Astrocyte (in vitro differentiated cells and primary cell): ENCODE measurements at regions not wholly inside any gene's neighbourhood (a gene's known extent, or its start where the extent isn't known, plus 50 kb on each side); places are given as distances from the start of the nearest gene placed in this dataset.
A peak's percentile ranks its signal among the peaks of the same experiment; 100 is the strongest.

Experiments used
- DNase-seq: peaks from one replicate; pipeline ENCODE4 v3.0.0-alpha.2; 2010; ENCODE audit warnings: low read depth
- FAIRE-seq: peaks from 2 replicates; lab custom pipeline; 2011; peaks lifted over from hg19 to GRCh38; lab: Jason Lieb, UNC
- H2AFZ ChIP-seq: 2 replicates; pipeline ENCODE4 v1.6.0; 2012; ENCODE audit warnings: low read depth, low read length, inconsistent platforms
- H3K27ac ChIP-seq: 2 replicates; pipeline ENCODE4 v1.5.1; 2011; ENCODE audit warnings: low read depth, low read length, inconsistent platforms
- H3K27me3 ChIP-seq: 2 replicates; pipeline ENCODE4 v1.6.0; 2011; ENCODE audit warnings: low read length, inconsistent platforms; ENCODE audit not compliant: insufficient read depth
- H3K36me3 ChIP-seq: 2 replicates; pipeline ENCODE4 v1.5.1; 2011; ENCODE audit warnings: low read length, inconsistent platforms; ENCODE audit not compliant: insufficient read depth
- H3K4me1 ChIP-seq: 2 replicates; pipeline ENCODE4 v1.5.1; 2011; ENCODE audit warnings: low read length, inconsistent platforms; ENCODE audit not compliant: insufficient read depth
- H3K4me2 ChIP-seq: 2 replicates; pipeline ENCODE4 v1.6.0; 2012; ENCODE audit warnings: low read length, inconsistent platforms
- H3K4me3 ChIP-seq: 2 replicates; pipeline ENCODE4 v1.5.1; 2011; ENCODE audit warnings: low read depth, mild to moderate bottlenecking, low read length, inconsistent platforms; ENCODE audit not compliant: insufficient read depth
- H3K79me2 ChIP-seq: 2 replicates; pipeline ENCODE4 v1.6.0; 2012; ENCODE audit warnings: mild to moderate bottlenecking, low read length, inconsistent platforms; ENCODE audit not compliant: insufficient read depth
- H3K9ac ChIP-seq: 2 replicates; pipeline ENCODE4 v1.6.0; 2012; ENCODE audit warnings: mild to moderate bottlenecking, low read length, inconsistent platforms
- H3K9me3 ChIP-seq: 2 replicates; pipeline ENCODE4 v1.5.1; 2012; ENCODE audit warnings: low read depth, mild to moderate bottlenecking, low read length, inconsistent platforms; ENCODE audit not compliant: insufficient read depth
- H4K20me1 ChIP-seq: 2 replicates; pipeline ENCODE4 v1.6.0; 2012; ENCODE audit warnings: low read length, inconsistent platforms; ENCODE audit not compliant: insufficient read depth
- H3K27ac Mint-ChIP-seq: one replicate; pipeline ENCODE4 v1.8.0; 2021; ENCODE audit warnings: mild to moderate bottlenecking, mixed read lengths; ENCODE audit not compliant: unreplicated experiment
- H3K27me3 Mint-ChIP-seq: one replicate; pipeline ENCODE4 v1.8.0; 2021; ENCODE audit warnings: low read depth, mixed read lengths; ENCODE audit not compliant: unreplicated experiment
- H3K36me3 Mint-ChIP-seq: one replicate; pipeline ENCODE4 v1.8.0; 2021; ENCODE audit warnings: low read depth, mixed read lengths; ENCODE audit not compliant: unreplicated experiment
- H3K4me1 Mint-ChIP-seq: one replicate; pipeline ENCODE4 v1.8.0; 2021; ENCODE audit warnings: low read depth, mixed read lengths; ENCODE audit not compliant: unreplicated experiment
- H3K4me3 Mint-ChIP-seq: one replicate; pipeline ENCODE4 v1.8.0; 2021; ENCODE audit warnings: mild to moderate bottlenecking, moderate library complexity, mixed read lengths; ENCODE audit not compliant: unreplicated experiment
- H3K9me3 Mint-ChIP-seq: one replicate; pipeline ENCODE4 v1.8.0; 2021; ENCODE audit warnings: mild to moderate bottlenecking, mixed read lengths; ENCODE audit not compliant: unreplicated experiment
- EZH2 ChIP-seq: IDR thresholded peaks from 2 replicates; pipeline ENCODE4 v1.6.1; 2012; ENCODE audit warnings: mild to moderate bottlenecking, low read length, inconsistent platforms; ENCODE audit not compliant: insufficient read depth
- TF ChIP-seq, protein P1 (sequence below): IDR thresholded peaks from 2 replicates; pipeline ENCODE4 v1.5.1; 2011; ENCODE audit warnings: low read depth, mild to moderate bottlenecking, inconsistent platforms, low read length, moderate library complexity; ENCODE audit not compliant: insufficient read depth

DNA sequence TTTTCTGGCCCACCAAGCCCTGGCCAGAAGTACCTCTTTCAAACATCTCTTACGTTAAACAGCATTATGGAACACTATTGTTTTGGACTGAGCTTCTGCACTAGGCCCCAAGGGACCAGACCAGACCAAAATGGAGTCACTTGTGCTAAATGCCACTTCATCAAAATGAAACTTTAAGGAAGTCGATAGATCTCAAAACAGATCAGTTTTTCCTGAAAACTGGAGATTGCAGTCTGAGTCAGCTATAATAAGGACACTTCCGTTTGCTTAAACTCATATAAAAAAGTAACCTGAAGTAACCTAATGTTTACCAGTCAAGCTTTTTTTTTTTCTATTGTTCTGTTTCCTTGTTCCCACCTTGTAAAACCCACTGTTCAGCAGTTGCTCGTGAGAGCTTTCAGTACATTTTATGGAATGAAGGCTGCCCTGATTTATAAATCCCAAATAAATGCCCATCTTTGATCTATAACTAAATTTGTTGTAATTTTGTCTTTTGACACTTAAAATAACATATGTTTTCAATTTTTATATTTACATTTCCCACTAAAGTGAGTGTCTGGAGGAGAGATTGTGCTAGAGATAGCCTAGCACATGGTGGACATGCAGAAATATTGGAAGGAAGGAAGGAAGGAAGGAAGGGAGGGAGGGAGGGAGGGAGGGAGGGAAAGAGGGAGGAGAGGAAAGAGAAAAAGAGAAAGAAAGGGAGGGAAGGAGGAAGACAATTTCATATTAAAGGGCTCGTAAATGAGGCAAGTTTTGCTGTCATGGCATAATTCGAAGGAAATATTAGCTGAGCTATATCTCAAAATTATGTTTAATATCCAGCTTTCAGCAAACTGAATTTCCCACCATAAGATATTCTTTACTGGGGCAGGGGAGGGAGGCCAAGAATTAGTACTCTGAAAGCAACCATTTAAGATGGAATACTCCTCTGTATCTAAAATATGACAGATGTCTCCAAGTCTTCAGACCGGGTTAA is 77.0 kb upstream of the CXADR start:
- H3K4me3 ChIP-seq, result no peak overlapping the region
- no peaks in the 10 kb centered on the region for H3K4me1 ChIP-seq
- FAIRE-seq (no peak), DNase-seq (no peak)
- Mint-ChIP-seq H3K27ac (no peak overlapping the region), H3K27me3 (no peaks in the 10 kb centered on the region), H3K9me3 (no peaks in the 10 kb centered on the region), H3K36me3 (no peaks in the 10 kb centered on the region), H3K4me1 (peaks cover 11% of the 10 kb centered on the region), H3K4me3 (no peak overlapping the region)
- no peak overlapping the region for H3K27ac ChIP-seq
- H3K27me3 ChIP-seq, result peaks cover 5% of the 10 kb centered on the region
- no peaks in the 10 kb centered on the region for H4K20me1 ChIP-seq
- TF ChIP-seq, protein P1, sequence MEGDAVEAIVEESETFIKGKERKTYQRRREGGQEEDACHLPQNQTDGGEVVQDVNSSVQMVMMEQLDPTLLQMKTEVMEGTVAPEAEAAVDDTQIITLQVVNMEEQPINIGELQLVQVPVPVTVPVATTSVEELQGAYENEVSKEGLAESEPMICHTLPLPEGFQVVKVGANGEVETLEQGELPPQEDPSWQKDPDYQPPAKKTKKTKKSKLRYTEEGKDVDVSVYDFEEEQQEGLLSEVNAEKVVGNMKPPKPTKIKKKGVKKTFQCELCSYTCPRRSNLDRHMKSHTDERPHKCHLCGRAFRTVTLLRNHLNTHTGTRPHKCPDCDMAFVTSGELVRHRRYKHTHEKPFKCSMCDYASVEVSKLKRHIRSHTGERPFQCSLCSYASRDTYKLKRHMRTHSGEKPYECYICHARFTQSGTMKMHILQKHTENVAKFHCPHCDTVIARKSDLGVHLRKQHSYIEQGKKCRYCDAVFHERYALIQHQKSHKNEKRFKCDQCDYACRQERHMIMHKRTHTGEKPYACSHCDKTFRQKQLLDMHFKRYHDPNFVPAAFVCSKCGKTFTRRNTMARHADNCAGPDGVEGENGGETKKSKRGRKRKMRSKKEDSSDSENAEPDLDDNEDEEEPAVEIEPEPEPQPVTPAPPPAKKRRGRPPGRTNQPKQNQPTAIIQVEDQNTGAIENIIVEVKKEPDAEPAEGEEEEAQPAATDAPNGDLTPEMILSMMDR, result no peak
- no peak for TF ChIP-seq EZH2
- no peak overlapping the region for H3K4me2 ChIP-seq
- no peaks in the 10 kb centered on the region for H3K36me3 ChIP-seq
- H3K9me3 ChIP-seq, result no peaks in the 10 kb centered on the region
- H2AFZ ChIP-seq, result no peak overlapping the region
- H3K9ac ChIP-seq, result no peak overlapping the region
- H3K79me2 ChIP-seq, result no peaks in the 10 kb centered on the region

GRCh38 chr21:17436626-17437111 is 76.2 kb upstream of the CXADR start:
- Mint-ChIP-seq H3K27me3 (no peaks in the 10 kb centered on the region), H3K36me3 (no peaks in the 10 kb centered on the region), H3K9me3 (no peaks in the 10 kb centered on the region), H3K4me3 (no peak overlapping the region), H3K27ac (no peak overlapping the region), H3K4me1 (peaks cover 11% of the 10 kb centered on the region)
- TF ChIP-seq, protein P1, result no peak
- DNase-seq (no peak), FAIRE-seq (no peak)
- Histone ChIP-seq H4K20me1 (no peaks in the 10 kb centered on the region), H3K27ac (no peak overlapping the region), H3K4me1 (no peaks in the 10 kb centered on the region), H3K9me3 (no peaks in the 10 kb centered on the region), H3K9ac (no peak overlapping the region), H3K27me3 (peaks cover 5% of the 10 kb centered on the region), H3K4me2 (no peak overlapping the region), H3K36me3 (no peaks in the 10 kb centered on the region), H3K4me3 (no peak overlapping the region), H2AFZ (no peak overlapping the region), H3K79me2 (no peaks in the 10 kb centered on the region)

- H3K79me2 ChIP-seq, result no peaks in the 10 kb centered on the region
- no peak for DNase-seq
- Mint-ChIP-seq H3K36me3 (no peaks in the 10 kb centered on the region), H3K27ac (no peak overlapping the region), H3K4me3 (no peak overlapping the region), H3K9me3 (no peaks in the 10 kb centered on the region), H3K27me3 (no peaks in the 10 kb centered on the region), H3K4me1 (peaks cover 11% of the 10 kb centered on the region)
- no peak for FAIRE-seq
- peak overlapping the region; percentile 20 for H3K4me2 ChIP-seq
- no peak overlapping the region for H3K9ac ChIP-seq
- H3K4me3 ChIP-seq, result no peak overlapping the region
- no peaks in the 10 kb centered on the region for H4K20me1 ChIP-seq
- H3K4me1 ChIP-seq, result no peaks in the 10 kb centered on the region
- no peaks in the 10 kb centered on the region for H3K9me3 ChIP-seq
- H3K27ac ChIP-seq, result no peak overlapping the region
- no peak overlapping the region for H2AFZ ChIP-seq
- TF ChIP-seq, protein P1, result no peak
- no peak for TF ChIP-seq EZH2
- peaks cover 5% of the 10 kb centered on the region for H3K27me3 ChIP-seq
- H3K36me3 ChIP-seq, result no peaks in the 10 kb centered on the region
Observed at GRCh38 chr21:17438635-17439034, 74.2 kb upstream of the CXADR start.
